ENCODE measurements at regions not wholly inside any gene's neighbourhood (a gene's known extent, or its start where the extent isn't known, plus 50 kb on each side); places are given as distances from the start of the nearest gene placed in this dataset.

GRCh38 chr15:39114690-39115378, 466.0 kb upstream of the THBS1 start:
- H2AFZ ChIP-seq (ENCODE audit: low read depth, low read length, severe bottlenecking), result no peak overlapping the region
- H3K27me3 ChIP-seq (ENCODE audit: low read length), result no peaks in the 10 kb centered on the region
- H3K36me3 ChIP-seq (ENCODE audit: low read length), result no peaks in the 10 kb centered on the region
- H3K79me2 ChIP-seq (ENCODE audit: insufficient read depth, low read length), result no peaks in the 10 kb centered on the region
- H4K20me1 ChIP-seq (ENCODE audit: low read depth, low read length), result no peaks in the 10 kb centered on the region
- no peaks in the 10 kb centered on the region for H3K9me3 ChIP-seq (ENCODE audit: insufficient read depth, low read length)
- H3F3A ChIP-seq (ENCODE audit: insufficient read depth), result no peaks in the 10 kb centered on the region
- no peak overlapping the region for H3K27ac ChIP-seq (ENCODE audit: low read depth, low read length)
- no peaks in the 10 kb centered on the region for H3K9me2 ChIP-seq (replicated peaks; ENCODE audit: insufficient read depth, low read length)
- no peak overlapping the region for H3K9ac ChIP-seq (ENCODE audit: low read length)
- no peak overlapping the region for H3K4me3 ChIP-seq (ENCODE audit: insufficient read depth, low read length, poor library complexity, severe bottlenecking)
- H3K4me2 ChIP-seq (ENCODE audit: low read depth, low read length, poor library complexity, severe bottlenecking), result no peak overlapping the region
- TF ChIP-seq EZH2phosphoT487 (conservative IDR thresholded peaks at IDR 0.05; ENCODE audit: low read length) (no peak), CTCF (IDR thresholded peaks at IDR 0.05; ENCODE audit: insufficient read depth, low read length, poor library complexity, severe bottlenecking) (no peak)

- no peaks in the 10 kb centered on the region for H3K36me3 ChIP-seq (ENCODE audit: low read length)
- H3K4me2 ChIP-seq (ENCODE audit: low read depth, low read length, poor library complexity, severe bottlenecking), result no peak overlapping the region
- no peaks in the 10 kb centered on the region for H4K20me1 ChIP-seq (ENCODE audit: low read depth, low read length)
- no peaks in the 10 kb centered on the region for H3K9me2 ChIP-seq (replicated peaks; ENCODE audit: insufficient read depth, low read length)
- no peak overlapping the region for H3K27ac ChIP-seq (ENCODE audit: low read depth, low read length)
- no peak overlapping the region for H3K4me3 ChIP-seq (ENCODE audit: insufficient read depth, low read length, poor library complexity, severe bottlenecking)
- H3K79me2 ChIP-seq (ENCODE audit: insufficient read depth, low read length), result no peaks in the 10 kb centered on the region
- no peaks in the 10 kb centered on the region for H3F3A ChIP-seq (ENCODE audit: insufficient read depth)
- no peak for TF ChIP-seq EZH2phosphoT487 (conservative IDR thresholded peaks at IDR 0.05; ENCODE audit: low read length)
- TF ChIP-seq CTCF (IDR thresholded peaks at IDR 0.05; ENCODE audit: insufficient read depth, low read length, poor library complexity, severe bottlenecking), result no peak
- H2AFZ ChIP-seq (ENCODE audit: low read depth, low read length, severe bottlenecking), result no peak overlapping the region
- no peaks in the 10 kb centered on the region for H3K9me3 ChIP-seq (ENCODE audit: insufficient read depth, low read length)
- H3K27me3 ChIP-seq (ENCODE audit: low read length), result no peaks in the 10 kb centered on the region
- no peak overlapping the region for H3K9ac ChIP-seq (ENCODE audit: low read length)
Measured at GRCh38 chr15:39115379-39116057, 465.4 kb upstream of the THBS1 start.

- Histone ChIP-seq H3K9me2 (replicated peaks; ENCODE audit: insufficient read depth, low read length) (no peaks in the 10 kb centered on the region), H3K9me3 (ENCODE audit: insufficient read depth, low read length) (no peaks in the 10 kb centered on the region), H3K79me2 (ENCODE audit: insufficient read depth, low read length) (no peaks in the 10 kb centered on the region), H3K27me3 (ENCODE audit: low read length) (no peaks in the 10 kb centered on the region), H3K27ac (ENCODE audit: low read depth, low read length) (no peak overlapping the region), H3K9ac (ENCODE audit: low read length) (no peak overlapping the region), H2AFZ (ENCODE audit: low read depth, low read length, severe bottlenecking) (no peak overlapping the region), H3F3A (ENCODE audit: insufficient read depth) (no peaks in the 10 kb centered on the region), H3K36me3 (ENCODE audit: low read length) (no peaks in the 10 kb centered on the region), H4K20me1 (ENCODE audit: low read depth, low read length) (no peaks in the 10 kb centered on the region), H3K4me3 (ENCODE audit: insufficient read depth, low read length, poor library complexity, severe bottlenecking) (no peak overlapping the region), H3K4me2 (ENCODE audit: low read depth, low read length, poor library complexity, severe bottlenecking) (no peak overlapping the region)
- TF ChIP-seq EZH2phosphoT487 (conservative IDR thresholded peaks at IDR 0.05; ENCODE audit: low read length) (no peak), CTCF (IDR thresholded peaks at IDR 0.05; ENCODE audit: insufficient read depth, low read length, poor library complexity, severe bottlenecking) (no peak)
Measured at GRCh38 chr15:39118510-39118909, 462.4 kb upstream of the THBS1 start.

Measured in SU-DHL-6 (cell line).